SU-DHL-6 (cell line): ENCODE measurements at regions not wholly inside any gene's neighbourhood (a gene's known extent, or its start where the extent isn't known, plus 50 kb on each side); places are given as distances from the start of the nearest gene placed in this dataset.

Source experiments
- H2AFZ ChIP-seq: fragments of 200-600 bp; sonication (generic); 2 replicates; pipeline ENCODE4 v1.6.1; 2014; ENCODE audit warnings: low read depth, mild to moderate bottlenecking, moderate library complexity, mixed read lengths, antibody characterized with exemption, low read length; ENCODE audit not compliant: severe bottlenecking
- H3F3A ChIP-seq: fragments of 200-600 bp; shearing (Covaris generic); 2 replicates; pipeline ENCODE4 v1.6.0; 2016; ENCODE audit warnings: antibody characterized with exemption, mild to moderate bottlenecking; ENCODE audit not compliant: insufficient read depth
- H3K27ac ChIP-seq: fragments of 200-600 bp; sonication (generic); 2 replicates; pipeline ENCODE4 v1.5.1; 2016; ENCODE audit warnings: low read depth, mild to moderate bottlenecking, low read length, moderate library complexity, mixed read lengths
- H3K27me3 ChIP-seq: fragments of 200-600 bp; sonication (generic), shearing (Covaris generic); 2 replicates; pipeline ENCODE4 v1.6.0; 2014; ENCODE audit warnings: mild to moderate bottlenecking, low read length
- H3K36me3 ChIP-seq: fragments of 200-600 bp; sonication (generic); 2 replicates; pipeline ENCODE4 v1.6.1; 2014; ENCODE audit warnings: mild to moderate bottlenecking, low read length, mixed read lengths
- H3K4me2 ChIP-seq: fragments of 300-600, 200-600 bp; shearing (Covaris generic), sonication (generic); 2 replicates; pipeline ENCODE4 v1.6.0; 2014; ENCODE audit warnings: low read length, low read depth, mild to moderate bottlenecking; ENCODE audit not compliant: poor library complexity, severe bottlenecking
- H3K4me3 ChIP-seq: fragments of 200-600 bp; sonication (generic); 2 replicates; pipeline ENCODE4 v1.5.1; 2014; ENCODE audit warnings: antibody characterized with exemption, low read length, mild to moderate bottlenecking, mixed read lengths; ENCODE audit not compliant: insufficient read depth, poor library complexity, severe bottlenecking
- H3K79me2 ChIP-seq: fragments of 200-600 bp; sonication (generic); 2 replicates; pipeline ENCODE4 v1.6.1; 2014; ENCODE audit warnings: mild to moderate bottlenecking, low read length, moderate library complexity; ENCODE audit not compliant: insufficient read depth
- H3K9ac ChIP-seq: fragments of 200-600 bp; sonication (generic); 2 replicates; pipeline ENCODE4 v1.7.0; 2014; ENCODE audit warnings: mild to moderate bottlenecking, low read length
- H3K9me2 ChIP-seq: fragments of 200-600 bp; sonication (generic); replicated peaks from 2 replicates; pipeline ENCODE4 v1.6.1; 2014; ENCODE audit warnings: low read length; ENCODE audit not compliant: insufficient read depth
- H3K9me3 ChIP-seq: fragments of 200-600 bp; sonication (generic); 2 replicates; pipeline ENCODE4 v1.6.1; 2014; ENCODE audit warnings: low read length, mixed read lengths; ENCODE audit not compliant: insufficient read depth
- H4K20me1 ChIP-seq: fragments of 200-600 bp; sonication (generic); 2 replicates; pipeline ENCODE4 v1.6.1; 2014; ENCODE audit warnings: low read depth, mild to moderate bottlenecking, antibody characterized with exemption, low read length, moderate library complexity, mixed read lengths
- EZH2phosphoT487 ChIP-seq: fragments of 200-600 bp; sonication (generic), shearing (Covaris generic); conservative IDR thresholded peaks from 2 replicates; pipeline ENCODE4 v1.6.1; 2018; ENCODE audit warnings: mild to moderate bottlenecking, antibody characterized with exemption, low read length, moderate library complexity, mixed read lengths
- TF ChIP-seq, protein P1 (sequence below): fragments of 200-600 bp; sonication (generic); IDR thresholded peaks from one replicate; pipeline ENCODE4 v1.5.1; 2017; ENCODE audit warnings: antibody characterized with exemption, mild to moderate bottlenecking, low read length, moderate library complexity; ENCODE audit not compliant: insufficient read depth, poor library complexity, severe bottlenecking

DNA sequence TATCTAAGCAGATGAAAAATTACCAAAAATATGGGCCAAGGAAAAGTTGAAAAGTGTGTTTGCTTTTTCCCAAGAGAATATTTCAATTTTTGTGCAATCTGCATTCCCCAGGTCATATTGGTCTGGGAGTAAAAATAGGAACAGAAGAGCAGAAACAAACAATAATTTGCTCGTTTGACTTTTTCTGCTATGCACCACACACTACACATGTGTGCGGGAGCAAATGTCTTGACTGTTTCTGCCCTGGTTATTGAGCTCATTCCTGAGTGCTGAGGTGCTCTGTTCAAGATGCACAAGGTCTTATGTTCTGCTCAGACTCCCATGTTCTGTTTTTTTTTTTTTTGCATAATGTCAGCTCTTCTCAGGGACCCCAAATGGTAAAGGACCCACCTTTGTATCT, 298.0 kb upstream of the MME start:
- Histone ChIP-seq H3K4me3 (no peak overlapping the region), H3K9ac (no peak overlapping the region), H4K20me1 (no peaks in the 10 kb centered on the region), H3K4me2 (no peak overlapping the region), H2AFZ (no peak overlapping the region), H3F3A (no peaks in the 10 kb centered on the region), H3K27ac (no peak overlapping the region), H3K36me3 (no peaks in the 10 kb centered on the region), H3K9me2 (no peaks in the 10 kb centered on the region), H3K9me3 (no peaks in the 10 kb centered on the region), H3K27me3 (no peaks in the 10 kb centered on the region), H3K79me2 (no peaks in the 10 kb centered on the region)
- TF ChIP-seq, protein P1, sequence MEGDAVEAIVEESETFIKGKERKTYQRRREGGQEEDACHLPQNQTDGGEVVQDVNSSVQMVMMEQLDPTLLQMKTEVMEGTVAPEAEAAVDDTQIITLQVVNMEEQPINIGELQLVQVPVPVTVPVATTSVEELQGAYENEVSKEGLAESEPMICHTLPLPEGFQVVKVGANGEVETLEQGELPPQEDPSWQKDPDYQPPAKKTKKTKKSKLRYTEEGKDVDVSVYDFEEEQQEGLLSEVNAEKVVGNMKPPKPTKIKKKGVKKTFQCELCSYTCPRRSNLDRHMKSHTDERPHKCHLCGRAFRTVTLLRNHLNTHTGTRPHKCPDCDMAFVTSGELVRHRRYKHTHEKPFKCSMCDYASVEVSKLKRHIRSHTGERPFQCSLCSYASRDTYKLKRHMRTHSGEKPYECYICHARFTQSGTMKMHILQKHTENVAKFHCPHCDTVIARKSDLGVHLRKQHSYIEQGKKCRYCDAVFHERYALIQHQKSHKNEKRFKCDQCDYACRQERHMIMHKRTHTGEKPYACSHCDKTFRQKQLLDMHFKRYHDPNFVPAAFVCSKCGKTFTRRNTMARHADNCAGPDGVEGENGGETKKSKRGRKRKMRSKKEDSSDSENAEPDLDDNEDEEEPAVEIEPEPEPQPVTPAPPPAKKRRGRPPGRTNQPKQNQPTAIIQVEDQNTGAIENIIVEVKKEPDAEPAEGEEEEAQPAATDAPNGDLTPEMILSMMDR, result no peak

DNA sequence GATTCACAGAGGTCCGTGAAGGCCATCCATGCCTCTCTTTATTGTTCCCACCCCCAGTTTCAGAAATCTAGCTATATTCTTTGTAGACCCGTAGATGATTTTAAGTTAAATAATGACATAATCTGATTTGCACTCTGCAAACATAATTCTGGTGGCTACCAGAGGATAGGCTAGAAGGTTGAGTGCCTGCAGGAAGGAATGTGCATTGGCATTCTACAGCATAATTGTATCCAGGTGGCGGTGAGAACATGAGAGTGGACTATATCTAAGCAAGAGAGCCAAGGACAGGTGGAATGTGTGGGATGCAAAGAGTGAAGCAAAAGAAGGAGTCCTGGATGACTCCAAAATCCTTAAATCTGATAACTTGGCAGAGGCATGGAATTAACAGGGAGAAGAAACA, 298.5 kb upstream of the MME start:
- H3K36me3 ChIP-seq, result no peaks in the 10 kb centered on the region
- H4K20me1 ChIP-seq, result no peaks in the 10 kb centered on the region
- H3K9me2 ChIP-seq, result no peaks in the 10 kb centered on the region
- H3K4me2 ChIP-seq, result no peak overlapping the region
- no peaks in the 10 kb centered on the region for H3F3A ChIP-seq
- TF ChIP-seq, protein P1, result no peak
- no peak for TF ChIP-seq EZH2phosphoT487
- no peak overlapping the region for H3K27ac ChIP-seq
- no peaks in the 10 kb centered on the region for H3K79me2 ChIP-seq
- H3K9me3 ChIP-seq, result no peaks in the 10 kb centered on the region
- no peak overlapping the region for H3K9ac ChIP-seq
- H3K4me3 ChIP-seq, result no peak overlapping the region
- no peak overlapping the region for H2AFZ ChIP-seq
- no peaks in the 10 kb centered on the region for H3K27me3 ChIP-seq

DNA sequence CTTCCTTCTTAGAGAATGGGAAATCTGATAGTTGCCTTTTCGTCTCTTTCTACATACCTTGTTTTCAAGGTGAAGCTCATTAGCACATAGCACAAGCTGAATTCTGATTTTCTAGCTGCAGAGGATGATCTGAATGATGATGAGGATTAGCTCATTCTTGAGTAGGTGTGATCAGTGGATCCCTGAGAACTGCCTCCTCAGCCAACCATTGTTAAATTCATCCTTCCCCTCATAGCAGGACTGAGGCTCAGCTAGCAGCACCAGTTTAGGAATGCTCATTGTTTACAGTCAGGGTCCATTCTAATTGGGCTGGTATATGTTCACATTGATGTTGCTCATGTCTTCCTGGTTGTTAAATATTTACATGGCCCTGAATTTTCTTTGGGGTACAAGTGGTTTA, 299.9 kb upstream of the MME start:
- no peak overlapping the region for H3K4me2 ChIP-seq
- no peak overlapping the region for H3K9ac ChIP-seq
- no peak overlapping the region for H3K4me3 ChIP-seq
- H3K27ac ChIP-seq, result no peak overlapping the region
- TF ChIP-seq, protein P1, result no peak
- no peak for TF ChIP-seq EZH2phosphoT487
- H4K20me1 ChIP-seq, result no peaks in the 10 kb centered on the region
- no peaks in the 10 kb centered on the region for H3K36me3 ChIP-seq
- no peaks in the 10 kb centered on the region for H3K9me3 ChIP-seq
- H3K9me2 ChIP-seq, result no peaks in the 10 kb centered on the region
- no peaks in the 10 kb centered on the region for H3F3A ChIP-seq
- H2AFZ ChIP-seq, result no peak overlapping the region
- H3K27me3 ChIP-seq, result no peaks in the 10 kb centered on the region
- no peaks in the 10 kb centered on the region for H3K79me2 ChIP-seq

DNA sequence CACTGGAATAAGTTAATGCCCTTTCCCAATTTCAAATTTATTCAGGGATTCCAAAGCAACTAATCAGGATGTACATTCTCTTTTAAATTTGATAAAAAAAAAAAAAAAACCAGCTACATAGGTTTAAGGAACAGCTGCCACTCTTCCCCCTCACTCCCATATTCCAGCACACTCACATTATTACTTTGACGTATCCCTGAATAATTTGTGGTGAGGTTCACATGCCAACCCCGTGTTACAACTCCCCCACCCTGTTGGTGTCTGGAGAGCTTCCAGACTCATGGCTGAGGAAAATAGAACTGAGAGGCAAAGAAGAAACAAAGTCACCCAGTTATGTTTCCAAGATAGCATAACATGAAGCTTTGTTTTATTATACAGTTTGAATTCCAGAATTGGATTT, 300.5 kb upstream of the MME start:
- no peak for TF ChIP-seq EZH2phosphoT487
- TF ChIP-seq, protein P1, result no peak
- H3K9me3 ChIP-seq, result no peaks in the 10 kb centered on the region
- H4K20me1 ChIP-seq, result no peaks in the 10 kb centered on the region
- no peaks in the 10 kb centered on the region for H3K79me2 ChIP-seq
- H2AFZ ChIP-seq, result no peak overlapping the region
- no peaks in the 10 kb centered on the region for H3F3A ChIP-seq
- no peak overlapping the region for H3K27ac ChIP-seq
- no peaks in the 10 kb centered on the region for H3K9me2 ChIP-seq
- H3K4me3 ChIP-seq, result no peak overlapping the region
- H3K36me3 ChIP-seq, result no peaks in the 10 kb centered on the region
- H3K9ac ChIP-seq, result no peak overlapping the region
- H3K4me2 ChIP-seq, result no peak overlapping the region
- H3K27me3 ChIP-seq, result no peaks in the 10 kb centered on the region
